ENCODE measurements at regions not wholly inside any gene's neighbourhood (a gene's known extent, or its start where the extent isn't known, plus 50 kb on each side); places are given as distances from the start of the nearest gene placed in this dataset.

- TF ChIP-seq CTCF (IDR thresholded peaks at IDR 0.05) = no peak
- no peak for TF ChIP-seq POLR2AphosphoS5 (IDR thresholded peaks at IDR 0.05)
- no peak for TF ChIP-seq POLR2A (IDR thresholded peaks at IDR 0.05)
These were observed 56.4 kb upstream of the CD44 start for GRCh38 chr11:35082321-35083180.

All from stomach (tissue), 4 donors.